Left cardiac atrium (tissue), 4 donors: ENCODE measurements at regions not wholly inside any gene's neighbourhood (a gene's known extent, or its start where the extent isn't known, plus 50 kb on each side); places are given as distances from the start of the nearest gene placed in this dataset.

Experiments
- ATAC-seq, 2 donors: fragments of 200-7000 bp; cut with Tn5 transposase; one replicate each; pipeline ENCODE4 v1.9.1; 2020; ENCODE audit warnings: mild to moderate bottlenecking in 2 of 2, moderate library complexity in 2 of 2
- DNase-seq: peaks from one replicate; pipeline ENCODE4 v3.0.0-alpha.2; 2020
- intact Hi-C, 2 donors: fragments of 100-400 bp; cut with DNase I; formaldehyde crosslinking; loops; one replicate each; pipeline versions ENCODE4 v1.14.1 to v1.15.1; 2022 to 2023
- donor health status: DM: no; HTN: yes; CAD: no.
- donor health status: DM: no; HTN: yes; CAD: no; lungs with severe emphysema.
- donor health status: DM: yes; HTN: yes; CAD: no.
- donor health status: Dilated cardiomyopathy.

GRCh38 chr1:95916616-95917015, 682.6 kb downstream of the RWDD3 start:
- intact Hi-C loops, result no loop called here
- no peak for DNase-seq
- ATAC-seq, result no peak

DNA sequence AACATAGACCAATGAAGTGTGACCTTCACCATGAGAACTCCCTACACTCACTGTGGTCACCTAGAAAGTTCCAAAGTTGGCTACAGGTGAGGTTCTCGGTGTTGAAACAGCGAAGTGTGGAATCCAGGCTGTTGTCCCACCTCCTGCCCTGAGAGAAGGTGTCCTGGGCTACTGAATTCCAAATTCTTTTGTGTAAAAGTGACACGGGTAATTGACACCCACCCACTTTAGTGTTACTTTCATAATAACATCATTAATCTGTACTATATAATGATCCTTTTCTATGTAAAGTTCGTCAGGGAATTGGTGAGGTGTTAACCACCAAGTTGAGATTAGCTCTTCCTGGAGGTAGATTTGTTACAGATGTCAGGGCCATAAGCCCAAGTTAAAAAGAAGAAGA, 690.7 kb downstream of the RWDD3 start:
- no peak for ATAC-seq
- intact Hi-C loops, result no loop called here
- no peak for DNase-seq

DNA sequence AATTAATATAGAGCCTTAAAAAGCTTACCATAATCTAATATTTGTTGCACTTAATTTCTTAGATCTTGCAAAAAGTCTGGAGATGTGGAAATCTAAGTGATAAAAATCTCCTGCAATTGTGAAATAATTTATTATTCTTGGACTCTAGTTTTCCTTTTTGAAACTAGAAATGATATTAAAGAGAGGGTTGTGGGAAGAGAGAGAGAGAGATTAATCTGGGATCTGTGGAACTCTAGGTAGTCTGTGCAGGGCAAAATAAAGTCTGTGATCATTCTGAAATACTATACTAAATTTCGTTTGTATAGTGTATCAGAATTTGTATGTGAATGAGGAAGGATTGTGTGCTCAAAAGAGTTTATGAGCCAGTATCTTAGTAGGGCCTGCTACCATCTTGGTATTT, 692.3 kb downstream of the RWDD3 start:
- intact Hi-C loops, result no loop called here
- no peak for DNase-seq
- ATAC-seq, result no peak

GRCh38 chr1:95927061-95927460, 693.1 kb downstream of the RWDD3 start:
- intact Hi-C loops, result no loop called here
- DNase-seq (no peak), ATAC-seq (no peak)

DNA sequence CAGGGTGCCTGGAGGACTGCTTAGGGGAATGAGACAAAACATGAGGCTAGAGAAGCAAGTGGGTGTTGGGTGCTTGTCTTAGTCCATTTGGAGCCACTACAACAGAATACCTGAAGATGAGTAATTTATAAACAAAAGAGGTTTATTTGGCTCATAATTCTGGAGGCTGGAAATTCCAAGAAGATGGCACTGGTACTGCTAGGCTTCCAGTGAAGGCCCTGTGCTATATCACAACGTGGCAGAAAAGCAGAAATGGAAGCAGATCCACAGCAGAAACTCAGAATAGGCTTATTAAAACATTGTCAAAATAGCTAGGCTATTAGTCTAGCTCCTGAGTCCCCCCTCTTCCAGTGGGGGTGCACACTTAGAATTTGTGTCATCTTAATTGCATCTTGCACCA, 701.7 kb downstream of the RWDD3 start:
- intact Hi-C loops, result no loop called here
- no peak for DNase-seq
- no peak for ATAC-seq

GRCh38 chr1:95941121-95941798, 707.2 kb downstream of the RWDD3 start:
- ATAC-seq (no peak), DNase-seq (no peak)
- intact Hi-C loops, result no loop called here

DNA sequence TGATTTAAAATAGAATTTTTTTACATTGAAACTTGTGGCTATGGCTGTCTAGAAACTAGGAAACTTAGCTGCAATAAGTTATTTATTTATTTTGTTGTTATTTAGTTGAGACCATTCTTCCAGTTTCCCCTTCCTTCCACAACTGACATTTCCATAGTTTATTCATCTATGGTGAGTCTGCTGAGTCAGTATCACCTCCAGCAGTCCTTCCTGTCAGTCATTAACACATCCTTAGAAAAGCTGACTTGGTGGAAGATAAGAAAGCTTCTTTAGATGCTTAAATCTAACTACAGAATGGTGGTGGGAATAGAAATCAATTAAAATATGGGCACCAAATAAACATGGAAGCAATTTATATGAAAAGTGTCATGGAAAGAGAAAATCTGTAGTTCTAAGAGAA, 714.0 kb downstream of the RWDD3 start:
- ATAC-seq (no peak), DNase-seq (no peak)
- intact Hi-C loops, result no loop called here

- ATAC-seq (no peak), DNase-seq (no peak)
- intact Hi-C loops, result no loop called here
Measured at GRCh38 chr1:95951371-95952102, 717.5 kb downstream of the RWDD3 start.

DNA sequence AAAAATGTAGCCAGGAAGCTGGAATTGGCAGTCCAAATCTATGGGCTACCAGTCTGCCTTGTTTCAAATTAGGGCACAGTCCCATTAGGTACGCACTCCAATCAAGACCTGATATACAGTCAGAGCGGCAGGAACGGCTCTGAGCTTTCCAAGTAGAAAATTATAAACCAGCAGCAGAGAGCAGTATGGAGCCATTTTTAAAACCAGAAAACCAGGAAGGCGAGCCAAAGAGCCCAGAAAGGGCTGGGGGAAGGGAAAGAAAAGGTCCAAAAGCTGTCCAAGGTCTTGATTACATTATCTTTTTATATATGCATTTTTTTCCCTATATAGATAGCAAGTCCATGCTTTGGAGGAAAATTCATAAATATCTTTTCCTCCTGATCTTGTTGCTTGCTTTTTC, 719.0 kb downstream of the RWDD3 start:
- intact Hi-C loops, result no loop called here
- DNase-seq, result no peak
- ATAC-seq, result peak in 1 of 2 donors; percentile 53

DNA sequence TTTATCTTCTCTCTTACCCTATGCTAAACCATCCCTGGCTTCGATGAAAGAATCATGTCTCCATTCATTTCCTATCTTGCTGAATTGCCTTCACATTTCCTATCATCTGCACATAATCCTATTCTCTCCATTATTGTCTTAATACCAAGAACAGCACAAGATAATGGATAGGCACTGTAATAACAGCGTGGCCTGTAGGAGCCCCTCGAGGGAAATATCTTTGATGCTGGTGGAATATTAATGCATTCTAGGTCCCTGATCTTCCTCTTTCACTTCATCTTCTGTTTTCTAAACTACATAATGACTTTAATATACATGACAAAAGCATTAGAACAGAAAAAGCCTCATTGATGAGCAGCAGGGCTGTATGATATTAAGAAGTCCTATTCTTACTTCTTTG, 720.6 kb downstream of the RWDD3 start:
- ATAC-seq (no peak), DNase-seq (no peak)
- intact Hi-C loops, result no loop called here

- DNase-seq, result no peak
- intact Hi-C loops, result no loop called here
- no peak for ATAC-seq
Measured at GRCh38 chr1:95956215-95956614, 722.2 kb downstream of the RWDD3 start.

DNA sequence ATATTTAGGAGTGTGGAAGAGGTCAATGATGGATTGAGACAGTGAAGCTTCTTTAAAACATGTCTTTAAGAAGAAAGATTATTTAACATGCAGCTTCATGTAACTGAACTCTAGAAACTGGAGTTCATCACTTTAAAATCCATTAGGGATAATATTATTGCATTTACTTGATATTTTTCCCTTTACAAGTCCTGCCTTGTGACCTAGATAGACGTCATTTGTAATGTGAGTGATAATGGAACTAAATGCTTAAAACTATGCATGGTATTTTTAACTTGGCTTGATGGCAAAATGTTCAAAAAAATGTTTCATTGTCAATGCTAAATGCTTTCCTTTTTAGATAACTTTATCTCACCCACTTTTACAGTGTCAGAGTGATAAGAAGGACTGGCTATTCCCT, 723.7 kb downstream of the RWDD3 start:
- ATAC-seq (no peak), DNase-seq (no peak)
- intact Hi-C loops, result no loop called here

DNA sequence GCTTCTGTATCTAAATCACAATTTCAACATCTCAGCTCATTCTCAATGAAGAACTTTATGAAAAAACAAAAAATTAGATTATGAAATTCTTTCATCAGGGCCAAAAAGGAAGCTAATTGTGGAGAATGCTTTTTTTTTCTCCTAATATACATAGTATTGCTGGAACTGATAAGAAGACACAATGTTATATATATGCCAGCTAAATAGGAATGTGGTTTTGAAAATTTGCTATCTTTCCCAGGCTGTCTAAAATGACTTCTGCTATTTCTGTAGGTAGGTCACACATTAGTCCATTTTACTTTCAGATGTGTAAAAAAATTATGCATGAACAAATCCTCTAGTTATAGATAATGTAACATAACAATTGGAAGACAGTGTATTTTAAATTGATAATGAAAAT, 732.9 kb downstream of the RWDD3 start:
- ATAC-seq (no peak), DNase-seq (no peak)
- intact Hi-C loops, result no loop called here

GRCh38 chr1:95974586-95974985, 740.6 kb downstream of the RWDD3 start:
- intact Hi-C loops, result no loop called here
- ATAC-seq (no peak), DNase-seq (no peak)

GRCh38 chr1:95982711-95983110, 738.9 kb upstream of the PTBP2 start:
- intact Hi-C loops, result no loop called here
- DNase-seq (no peak), ATAC-seq (no peak)

DNA sequence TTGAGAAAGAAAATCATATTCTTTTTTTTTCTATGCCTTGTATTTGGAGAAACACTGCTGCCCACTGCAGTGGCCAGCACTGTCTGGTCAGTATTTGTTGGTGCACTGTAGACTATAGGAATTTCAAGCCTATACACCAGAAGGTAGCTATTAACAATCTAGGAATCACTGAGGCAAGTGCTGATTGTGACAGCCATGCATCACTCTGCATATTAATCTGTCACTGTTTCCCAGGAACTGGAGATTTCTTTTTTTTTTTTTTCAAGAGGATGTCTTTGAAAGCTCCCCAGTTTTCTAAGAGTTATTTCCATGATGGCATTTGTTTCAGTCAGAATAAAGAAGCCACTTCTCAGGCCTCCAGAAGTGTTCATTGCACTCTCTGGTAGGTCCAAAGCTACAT, 737.8 kb upstream of the PTBP2 start:
- DNase-seq, result no peak
- ATAC-seq, result no peak

DNA sequence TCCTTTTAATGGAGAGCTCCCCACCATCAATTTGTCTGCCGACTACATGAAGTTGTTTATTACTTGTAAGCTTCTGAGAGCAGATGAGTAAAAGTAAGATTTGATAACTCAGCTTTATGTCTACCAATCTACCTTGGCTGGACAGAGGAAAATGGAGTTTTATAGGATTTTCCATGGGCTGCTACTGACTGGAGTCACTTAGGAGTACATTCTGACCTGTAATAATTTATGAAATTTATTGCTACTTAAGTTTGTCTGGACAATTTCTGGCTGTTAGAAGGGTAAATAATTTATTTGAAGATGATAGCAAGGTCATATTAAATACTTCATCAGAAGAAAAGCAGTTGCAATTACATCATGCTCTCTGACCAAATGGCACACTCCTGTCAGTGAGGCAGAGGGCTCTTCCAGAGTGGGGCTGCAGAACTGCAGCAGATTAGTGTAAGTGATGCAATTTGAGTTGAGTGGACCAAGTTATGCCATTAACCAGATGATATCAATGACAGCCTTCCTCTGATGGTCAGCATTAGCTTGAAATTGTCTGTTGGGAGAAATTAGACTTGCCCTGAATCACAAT, 736.7 kb upstream of the PTBP2 start:
- no peak for ATAC-seq
- intact Hi-C loops, result no loop called here
- no peak for DNase-seq

More for the DNA sequence above, 737.8 kb upstream of the PTBP2 start:
- intact Hi-C loops, result no loop called here

DNA sequence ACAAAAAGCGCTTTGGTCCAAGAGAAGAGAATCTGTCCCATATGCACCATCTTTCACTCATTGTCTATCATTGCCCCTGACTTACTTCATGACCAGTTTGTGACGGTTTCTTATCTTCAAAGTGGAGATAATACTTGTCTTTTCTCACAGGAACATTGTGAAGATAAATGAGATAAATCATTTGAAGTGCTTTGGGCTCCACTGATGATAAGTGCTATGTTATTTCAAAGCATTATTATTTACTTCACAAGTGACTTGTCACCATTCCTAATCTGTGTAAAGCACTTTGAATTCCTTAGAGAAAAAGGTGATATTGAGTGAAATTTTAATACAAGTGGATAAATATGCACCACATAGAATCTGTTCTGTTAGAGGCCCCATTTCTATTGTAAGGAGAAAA, 731.6 kb upstream of the PTBP2 start:
- ATAC-seq (no peak), DNase-seq (no peak)
- intact Hi-C loops, result no loop called here

DNA sequence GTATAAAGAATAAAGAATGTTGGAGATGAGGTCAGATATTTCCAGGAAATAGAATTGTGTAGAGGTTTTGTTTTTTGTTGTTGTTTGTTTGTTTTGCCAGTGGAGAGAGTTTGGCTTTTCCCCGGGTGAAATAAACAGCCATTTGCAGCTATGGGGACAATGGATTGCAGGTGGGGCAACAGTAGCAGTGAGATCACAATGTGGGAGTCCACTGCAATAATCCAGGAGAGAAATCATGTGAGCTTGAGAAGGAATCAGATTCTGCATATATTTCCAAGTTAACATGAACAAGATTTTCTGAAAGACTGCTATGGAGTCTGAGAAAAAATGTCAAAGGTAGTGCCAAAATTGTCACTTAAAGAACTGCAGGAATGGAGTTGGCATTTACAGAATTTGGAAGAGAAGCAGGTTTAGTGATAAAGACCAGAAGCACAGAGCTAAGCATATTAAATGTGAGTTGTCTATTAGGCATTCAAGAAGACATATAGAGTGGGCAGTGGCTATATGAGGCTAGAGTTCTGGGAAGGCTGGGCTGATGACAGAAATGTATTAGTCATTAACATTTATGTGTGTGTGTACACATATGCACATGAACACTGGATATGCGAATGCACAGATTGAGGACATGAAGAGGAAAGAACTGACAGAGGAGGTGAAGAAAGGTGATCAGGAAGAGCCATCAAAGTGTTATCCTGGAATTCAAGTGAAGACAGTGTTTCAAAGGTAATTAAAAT, 729.6 kb upstream of the PTBP2 start:
- DNase-seq (no peak), ATAC-seq (no peak)
- intact Hi-C loops, result no loop called here

DNA sequence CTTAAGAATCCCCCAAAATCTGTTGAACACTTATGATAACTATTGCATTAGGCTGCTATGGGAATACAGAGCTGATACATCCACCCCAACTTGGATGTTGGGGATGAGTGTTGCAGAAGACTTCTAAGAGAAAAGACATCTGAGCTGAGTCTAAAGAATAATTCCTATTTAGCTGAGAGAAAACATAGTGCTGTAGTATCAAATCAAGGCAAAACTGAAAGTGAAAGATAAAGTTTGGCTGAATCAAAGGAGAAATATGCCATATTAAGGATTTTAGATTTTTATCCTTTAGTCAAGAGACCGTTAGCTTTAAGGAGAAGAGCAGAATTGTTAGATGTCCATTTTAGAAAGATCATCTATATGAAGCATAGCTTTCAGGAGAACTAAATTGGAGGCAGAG, 726.9 kb upstream of the PTBP2 start:
- ATAC-seq, result no peak
- no peak for DNase-seq
- intact Hi-C loops, result no loop called here
